B cell (primary cell): ENCODE measurements at regions not wholly inside any gene's neighbourhood (a gene's known extent, or its start where the extent isn't known, plus 50 kb on each side); places are given as distances from the start of the nearest gene placed in this dataset.

Source experiments
- EZH2 ChIP-seq: IDR thresholded peaks from 2 replicates; pipeline ENCODE4 v1.6.1; 2012; ENCODE audit warnings: borderline replicate concordance, low read depth, mild to moderate bottlenecking, moderate library complexity, low read length; ENCODE audit not compliant: insufficient read depth, poor library complexity, severe bottlenecking
- TF ChIP-seq, protein P1 (sequence below): fragments of 200-600 bp; IDR thresholded peaks from one replicate; pipeline ENCODE4 v1.8.0; 2022; ENCODE audit warnings: antibody characterized with exemption, mild to moderate bottlenecking

DNA sequence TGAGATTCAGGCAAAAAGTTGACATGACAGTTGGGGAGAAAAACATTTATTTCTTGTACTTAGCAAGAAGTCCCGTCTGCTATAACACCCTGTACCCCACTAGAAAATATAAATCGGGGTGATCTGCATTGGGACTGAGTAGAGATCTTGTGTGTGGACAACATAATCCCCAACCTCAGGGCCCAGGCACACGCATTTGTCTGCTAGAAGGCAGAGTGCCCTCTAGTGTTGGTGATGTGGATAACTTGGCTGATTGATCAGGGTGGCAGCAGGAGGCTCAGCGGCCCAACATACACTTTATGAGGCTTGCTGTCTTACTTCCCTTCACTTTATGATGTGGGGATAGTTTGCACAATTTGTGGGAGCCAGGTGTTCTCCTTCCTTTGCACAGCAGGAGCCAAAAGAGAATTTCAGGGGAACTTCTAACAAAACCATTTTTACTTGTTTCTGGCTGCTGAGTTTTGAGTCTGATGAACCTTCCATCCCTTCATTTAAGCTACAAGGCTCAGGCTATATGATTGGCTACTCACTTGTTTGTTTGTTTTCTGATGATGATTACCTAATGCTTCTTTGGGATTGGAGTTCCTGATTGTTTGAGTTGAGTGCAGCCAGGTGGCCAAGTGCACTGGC is 263.2 kb downstream of the DMAC1 start:
- TF ChIP-seq, protein P1, sequence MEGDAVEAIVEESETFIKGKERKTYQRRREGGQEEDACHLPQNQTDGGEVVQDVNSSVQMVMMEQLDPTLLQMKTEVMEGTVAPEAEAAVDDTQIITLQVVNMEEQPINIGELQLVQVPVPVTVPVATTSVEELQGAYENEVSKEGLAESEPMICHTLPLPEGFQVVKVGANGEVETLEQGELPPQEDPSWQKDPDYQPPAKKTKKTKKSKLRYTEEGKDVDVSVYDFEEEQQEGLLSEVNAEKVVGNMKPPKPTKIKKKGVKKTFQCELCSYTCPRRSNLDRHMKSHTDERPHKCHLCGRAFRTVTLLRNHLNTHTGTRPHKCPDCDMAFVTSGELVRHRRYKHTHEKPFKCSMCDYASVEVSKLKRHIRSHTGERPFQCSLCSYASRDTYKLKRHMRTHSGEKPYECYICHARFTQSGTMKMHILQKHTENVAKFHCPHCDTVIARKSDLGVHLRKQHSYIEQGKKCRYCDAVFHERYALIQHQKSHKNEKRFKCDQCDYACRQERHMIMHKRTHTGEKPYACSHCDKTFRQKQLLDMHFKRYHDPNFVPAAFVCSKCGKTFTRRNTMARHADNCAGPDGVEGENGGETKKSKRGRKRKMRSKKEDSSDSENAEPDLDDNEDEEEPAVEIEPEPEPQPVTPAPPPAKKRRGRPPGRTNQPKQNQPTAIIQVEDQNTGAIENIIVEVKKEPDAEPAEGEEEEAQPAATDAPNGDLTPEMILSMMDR, result peak; percentile 35
- TF ChIP-seq EZH2, result no peak
